GM23338 (cell line): ENCODE measurements at regions not wholly inside any gene's neighbourhood (a gene's known extent, or its start where the extent isn't known, plus 50 kb on each side); places are given as distances from the start of the nearest gene placed in this dataset.

Experiments used
- ATAC-seq: fragments of 200-7000 bp; cut with Tn5 transposase; 3 replicates; pipeline ENCODE4 v1.9.1; 2020
- DNase-seq: peaks from one replicate; pipeline ENCODE4 v3.0.0-alpha.2; 2015; ENCODE audit warnings: low spot score
- H2AFZ ChIP-seq: fragments of 200-600 bp; sonication (generic); 2 replicates; pipeline ENCODE4 v1.8.0; 2016; ENCODE audit warnings: antibody characterized with exemption, mild to moderate bottlenecking, moderate library complexity
- H3F3A ChIP-seq: fragments of 200-600 bp; sonication (generic); replicated peaks from 2 replicates; pipeline ENCODE4 v1.8.0; 2017; ENCODE audit warnings: antibody characterized with exemption, mixed run types, low read depth
- H3K27ac ChIP-seq: fragments of 200-600 bp; sonication (generic); 2 replicates; pipeline ENCODE4 v1.6.1; 2016; ENCODE audit warnings: low read depth
- H3K27me3 ChIP-seq: fragments of 200-600 bp; sonication (generic); 2 replicates; pipeline ENCODE4 v1.8.0; 2016; ENCODE audit warnings: mild to moderate bottlenecking, mixed run types, moderate library complexity; ENCODE audit not compliant: insufficient read depth
- H3K36me3 ChIP-seq: fragments of 200-600 bp; sonication (generic); 2 replicates; pipeline ENCODE4 v1.8.0; 2016; ENCODE audit warnings: mild to moderate bottlenecking; ENCODE audit not compliant: insufficient read depth
- H3K4me1 ChIP-seq: fragments of 200-600 bp; sonication (generic); 2 replicates; pipeline ENCODE4 v1.8.0; 2016; ENCODE audit warnings: mild to moderate bottlenecking, moderate library complexity; ENCODE audit not compliant: insufficient read depth
- H3K4me2 ChIP-seq: fragments of 200-600 bp; sonication (generic); 2 replicates; pipeline ENCODE4 v1.7.1; 2017; ENCODE audit warnings: mixed run types
- H3K4me3 ChIP-seq: fragments of 200-600 bp; sonication (generic); 2 replicates; pipeline ENCODE4 v1.6.1; 2016; ENCODE audit warnings: mixed run types
- H3K79me2 ChIP-seq: fragments of 200-600 bp; sonication (generic); replicated peaks from 2 replicates; pipeline ENCODE4 v1.8.0; 2017; ENCODE audit warnings: mild to moderate bottlenecking; ENCODE audit not compliant: insufficient read depth
- H3K9me2 ChIP-seq: fragments of 200-600 bp; sonication (generic); 2 replicates; pipeline ENCODE4 v1.8.0; 2017; ENCODE audit not compliant: insufficient read depth
- H4K20me1 ChIP-seq: fragments of 200-600 bp; sonication (generic); replicated peaks from 2 replicates; pipeline ENCODE4 v1.8.0; 2017; ENCODE audit warnings: mild to moderate bottlenecking; ENCODE audit not compliant: insufficient read depth
- H3K27ac Mint-ChIP-seq: 2 replicates; pipeline ENCODE4 v1.8.0; 2020; ENCODE audit warnings: inconsistent platforms, mild to moderate bottlenecking, moderate library complexity, mixed read lengths
- H3K27me3 Mint-ChIP-seq: 3 replicates; pipeline ENCODE4 v1.8.0; 2022; ENCODE audit warnings: low read depth, mild to moderate bottlenecking, moderate library complexity, mixed read lengths, inconsistent platforms; ENCODE audit not compliant: insufficient read depth, poor library complexity
- H3K36me3 Mint-ChIP-seq: 3 replicates; pipeline ENCODE4 v1.8.0; 2021; ENCODE audit warnings: low read depth, mild to moderate bottlenecking, inconsistent platforms, moderate library complexity, mixed read lengths
- H3K4me1 Mint-ChIP-seq: 3 replicates; pipeline ENCODE4 v1.8.0; 2020; ENCODE audit warnings: mild to moderate bottlenecking, inconsistent platforms, mixed read lengths
- H3K4me3 Mint-ChIP-seq: 3 replicates; pipeline ENCODE4 v1.8.0; 2021; ENCODE audit warnings: moderate library complexity, mild to moderate bottlenecking, inconsistent platforms, mixed read lengths
- H3K9me3 Mint-ChIP-seq: 3 replicates; pipeline ENCODE4 v1.8.0; 2020; ENCODE audit warnings: moderate library complexity, mild to moderate bottlenecking, inconsistent platforms, mixed read lengths
- CREB1 ChIP-seq: fragments of 250-450 bp; sonication (Bioruptor Pico); IDR thresholded peaks from 2 replicates; pipeline ENCODE4 v1.5.0; 2020; ENCODE audit warnings: low read depth, mild to moderate bottlenecking, moderate library complexity
- EZH2 ChIP-seq: fragments of 200-600 bp; sonication (generic); IDR thresholded peaks from one replicate; pipeline ENCODE4 v1.8.0; 2017; ENCODE audit warnings: antibody characterized with exemption, mild to moderate bottlenecking, low read depth; ENCODE audit not compliant: unreplicated experiment
- EZH2phosphoT487 ChIP-seq: fragments of 200-600 bp; sonication (generic); IDR thresholded peaks from one replicate; pipeline ENCODE4 v1.8.1; 2018; ENCODE audit warnings: antibody characterized with exemption; ENCODE audit not compliant: unreplicated experiment
- JUNB ChIP-seq: IDR thresholded peaks from one replicate; pipeline ENCODE4 v1.6.1; 2016; ENCODE audit warnings: antibody characterized with exemption; ENCODE audit not compliant: unreplicated experiment
- NANOG ChIP-seq: IDR thresholded peaks from 2 replicates; pipeline ENCODE4 v1.6.1; 2016; ENCODE audit warnings: antibody characterized with exemption, borderline replicate concordance
- POLR2AphosphoS5 ChIP-seq: IDR thresholded peaks from 2 replicates; pipeline ENCODE4 v1.6.1; 2016; ENCODE audit warnings: antibody characterized with exemption, low read depth
- STAT1 ChIP-seq: IDR thresholded peaks from one replicate; pipeline ENCODE4 v1.6.1; 2016; ENCODE audit warnings: antibody characterized with exemption; ENCODE audit not compliant: unreplicated experiment
- ZNF114 ChIP-seq: fragments of 250-450 bp; sonication (Bioruptor Pico); IDR thresholded peaks from 2 replicates; pipeline ENCODE4 v1.5.0; 2020; ENCODE audit warnings: mild to moderate bottlenecking, moderate library complexity
- ZNF331 ChIP-seq: fragments of 250-450 bp; sonication (Bioruptor Pico); IDR thresholded peaks from 2 replicates; pipeline ENCODE4 v1.5.0; 2020; ENCODE audit warnings: low read depth, mild to moderate bottlenecking, moderate library complexity
- TF ChIP-seq, protein P1 (sequence below), 2 experiments: fragments of 200-600 bp in 1 of 2; sonication (generic) in 1 of 2; conservative IDR thresholded peaks; 2 replicates each; pipeline versions ENCODE4 v1.5.1 to v1.6.1; 2016 to 2017; ENCODE audit warnings: antibody characterized with exemption in 2 of 2, low read depth in 2 of 2, mild to moderate bottlenecking in 2 of 2, moderate library complexity in 1 of 2
- TF ChIP-seq, protein P2 (sequence below): fragments of 250-450 bp; sonication (Bioruptor Pico); IDR thresholded peaks from 2 replicates; pipeline ENCODE4 v1.5.0; 2020; ENCODE audit warnings: mild to moderate bottlenecking, moderate library complexity
- TF ChIP-seq, protein P3 (sequence below): IDR thresholded peaks from one replicate; pipeline ENCODE4 v1.6.1; 2018; ENCODE audit warnings: antibody characterized with exemption; ENCODE audit not compliant: unreplicated experiment
- TF ChIP-seq, protein P4 (sequence below): IDR thresholded peaks from 2 replicates; pipeline ENCODE4 v1.6.1; 2016; ENCODE audit warnings: antibody characterized with exemption

GRCh38 chr1:69409731-69410456 lies 157.8 kb upstream of the LRRC7 start:
- TF ChIP-seq, protein P1, sequence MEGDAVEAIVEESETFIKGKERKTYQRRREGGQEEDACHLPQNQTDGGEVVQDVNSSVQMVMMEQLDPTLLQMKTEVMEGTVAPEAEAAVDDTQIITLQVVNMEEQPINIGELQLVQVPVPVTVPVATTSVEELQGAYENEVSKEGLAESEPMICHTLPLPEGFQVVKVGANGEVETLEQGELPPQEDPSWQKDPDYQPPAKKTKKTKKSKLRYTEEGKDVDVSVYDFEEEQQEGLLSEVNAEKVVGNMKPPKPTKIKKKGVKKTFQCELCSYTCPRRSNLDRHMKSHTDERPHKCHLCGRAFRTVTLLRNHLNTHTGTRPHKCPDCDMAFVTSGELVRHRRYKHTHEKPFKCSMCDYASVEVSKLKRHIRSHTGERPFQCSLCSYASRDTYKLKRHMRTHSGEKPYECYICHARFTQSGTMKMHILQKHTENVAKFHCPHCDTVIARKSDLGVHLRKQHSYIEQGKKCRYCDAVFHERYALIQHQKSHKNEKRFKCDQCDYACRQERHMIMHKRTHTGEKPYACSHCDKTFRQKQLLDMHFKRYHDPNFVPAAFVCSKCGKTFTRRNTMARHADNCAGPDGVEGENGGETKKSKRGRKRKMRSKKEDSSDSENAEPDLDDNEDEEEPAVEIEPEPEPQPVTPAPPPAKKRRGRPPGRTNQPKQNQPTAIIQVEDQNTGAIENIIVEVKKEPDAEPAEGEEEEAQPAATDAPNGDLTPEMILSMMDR (conservative IDR thresholded peaks at IDR 0.05; ENCODE audit: low read depth in 2 of 2) = no peak
- TF ChIP-seq ZNF331 (CRISPR knock-in tag) (no peak), CREB1 (CRISPR knock-in tag) (no peak), EZH2phosphoT487 (no peak), JUNB (no peak), ZNF114 (CRISPR knock-in tag) (no peak), STAT1 (no peak), POLR2AphosphoS5 (no peak), EZH2 (no peak), NANOG (no peak)
- TF ChIP-seq, protein P2, sequence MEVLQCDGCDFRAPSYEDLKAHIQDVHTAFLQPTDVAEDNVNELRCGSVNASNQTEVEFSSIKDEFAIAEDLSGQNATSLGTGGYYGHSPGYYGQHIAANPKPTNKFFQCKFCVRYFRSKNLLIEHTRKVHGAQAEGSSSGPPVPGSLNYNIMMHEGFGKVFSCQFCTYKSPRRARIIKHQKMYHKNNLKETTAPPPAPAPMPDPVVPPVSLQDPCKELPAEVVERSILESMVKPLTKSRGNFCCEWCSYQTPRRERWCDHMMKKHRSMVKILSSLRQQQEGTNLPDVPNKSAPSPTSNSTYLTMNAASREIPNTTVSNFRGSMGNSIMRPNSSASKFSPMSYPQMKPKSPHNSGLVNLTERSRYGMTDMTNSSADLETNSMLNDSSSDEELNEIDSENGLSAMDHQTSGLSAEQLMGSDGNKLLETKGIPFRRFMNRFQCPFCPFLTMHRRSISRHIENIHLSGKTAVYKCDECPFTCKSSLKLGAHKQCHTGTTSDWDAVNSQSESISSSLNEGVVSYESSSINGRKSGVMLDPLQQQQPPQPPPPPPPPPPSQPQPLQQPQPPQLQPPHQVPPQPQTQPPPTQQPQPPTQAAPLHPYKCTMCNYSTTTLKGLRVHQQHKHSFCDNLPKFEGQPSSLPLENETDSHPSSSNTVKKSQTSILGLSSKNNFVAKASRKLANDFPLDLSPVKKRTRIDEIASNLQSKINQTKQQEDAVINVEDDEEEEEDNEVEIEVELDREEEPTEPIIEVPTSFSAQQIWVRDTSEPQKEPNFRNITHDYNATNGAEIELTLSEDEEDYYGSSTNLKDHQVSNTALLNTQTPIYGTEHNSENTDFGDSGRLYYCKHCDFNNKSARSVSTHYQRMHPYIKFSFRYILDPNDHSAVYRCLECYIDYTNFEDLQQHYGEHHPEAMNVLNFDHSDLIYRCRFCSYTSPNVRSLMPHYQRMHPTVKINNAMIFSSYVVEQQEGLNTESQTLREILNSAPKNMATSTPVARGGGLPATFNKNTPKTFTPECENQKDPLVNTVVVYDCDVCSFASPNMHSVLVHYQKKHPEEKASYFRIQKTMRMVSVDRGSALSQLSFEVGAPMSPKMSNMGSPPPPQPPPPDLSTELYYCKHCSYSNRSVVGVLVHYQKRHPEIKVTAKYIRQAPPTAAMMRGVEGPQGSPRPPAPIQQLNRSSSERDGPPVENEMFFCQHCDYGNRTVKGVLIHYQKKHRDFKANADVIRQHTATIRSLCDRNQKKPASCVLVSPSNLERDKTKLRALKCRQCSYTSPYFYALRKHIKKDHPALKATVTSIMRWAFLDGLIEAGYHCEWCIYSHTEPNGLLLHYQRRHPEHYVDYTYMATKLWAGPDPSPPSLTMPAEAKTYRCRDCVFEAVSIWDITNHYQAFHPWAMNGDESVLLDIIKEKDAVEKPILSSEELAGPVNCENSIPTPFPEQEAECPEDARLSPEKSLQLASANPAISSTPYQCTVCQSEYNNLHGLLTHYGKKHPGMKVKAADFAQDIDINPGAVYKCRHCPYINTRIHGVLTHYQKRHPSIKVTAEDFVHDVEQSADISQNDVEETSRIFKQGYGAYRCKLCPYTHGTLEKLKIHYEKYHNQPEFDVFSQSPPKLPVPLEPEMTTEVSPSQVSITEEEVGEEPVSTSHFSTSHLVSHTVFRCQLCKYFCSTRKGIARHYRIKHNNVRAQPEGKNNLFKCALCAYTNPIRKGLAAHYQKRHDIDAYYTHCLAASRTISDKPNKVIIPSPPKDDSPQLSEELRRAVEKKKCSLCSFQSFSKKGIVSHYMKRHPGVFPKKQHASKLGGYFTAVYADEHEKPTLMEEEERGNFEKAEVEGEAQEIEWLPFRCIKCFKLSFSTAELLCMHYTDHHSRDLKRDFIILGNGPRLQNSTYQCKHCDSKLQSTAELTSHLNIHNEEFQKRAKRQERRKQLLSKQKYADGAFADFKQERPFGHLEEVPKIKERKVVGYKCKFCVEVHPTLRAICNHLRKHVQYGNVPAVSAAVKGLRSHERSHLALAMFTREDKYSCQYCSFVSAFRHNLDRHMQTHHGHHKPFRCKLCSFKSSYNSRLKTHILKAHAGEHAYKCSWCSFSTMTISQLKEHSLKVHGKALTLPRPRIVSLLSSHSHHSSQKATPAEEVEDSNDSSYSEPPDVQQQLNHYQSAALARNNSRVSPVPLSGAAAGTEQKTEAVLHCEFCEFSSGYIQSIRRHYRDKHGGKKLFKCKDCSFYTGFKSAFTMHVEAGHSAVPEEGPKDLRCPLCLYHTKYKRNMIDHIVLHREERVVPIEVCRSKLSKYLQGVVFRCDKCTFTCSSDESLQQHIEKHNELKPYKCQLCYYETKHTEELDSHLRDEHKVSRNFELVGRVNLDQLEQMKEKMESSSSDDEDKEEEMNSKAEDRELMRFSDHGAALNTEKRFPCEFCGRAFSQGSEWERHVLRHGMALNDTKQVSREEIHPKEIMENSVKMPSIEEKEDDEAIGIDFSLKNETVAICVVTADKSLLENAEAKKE (CRISPR knock-in tag) = no peak
- TF ChIP-seq, protein P3, sequence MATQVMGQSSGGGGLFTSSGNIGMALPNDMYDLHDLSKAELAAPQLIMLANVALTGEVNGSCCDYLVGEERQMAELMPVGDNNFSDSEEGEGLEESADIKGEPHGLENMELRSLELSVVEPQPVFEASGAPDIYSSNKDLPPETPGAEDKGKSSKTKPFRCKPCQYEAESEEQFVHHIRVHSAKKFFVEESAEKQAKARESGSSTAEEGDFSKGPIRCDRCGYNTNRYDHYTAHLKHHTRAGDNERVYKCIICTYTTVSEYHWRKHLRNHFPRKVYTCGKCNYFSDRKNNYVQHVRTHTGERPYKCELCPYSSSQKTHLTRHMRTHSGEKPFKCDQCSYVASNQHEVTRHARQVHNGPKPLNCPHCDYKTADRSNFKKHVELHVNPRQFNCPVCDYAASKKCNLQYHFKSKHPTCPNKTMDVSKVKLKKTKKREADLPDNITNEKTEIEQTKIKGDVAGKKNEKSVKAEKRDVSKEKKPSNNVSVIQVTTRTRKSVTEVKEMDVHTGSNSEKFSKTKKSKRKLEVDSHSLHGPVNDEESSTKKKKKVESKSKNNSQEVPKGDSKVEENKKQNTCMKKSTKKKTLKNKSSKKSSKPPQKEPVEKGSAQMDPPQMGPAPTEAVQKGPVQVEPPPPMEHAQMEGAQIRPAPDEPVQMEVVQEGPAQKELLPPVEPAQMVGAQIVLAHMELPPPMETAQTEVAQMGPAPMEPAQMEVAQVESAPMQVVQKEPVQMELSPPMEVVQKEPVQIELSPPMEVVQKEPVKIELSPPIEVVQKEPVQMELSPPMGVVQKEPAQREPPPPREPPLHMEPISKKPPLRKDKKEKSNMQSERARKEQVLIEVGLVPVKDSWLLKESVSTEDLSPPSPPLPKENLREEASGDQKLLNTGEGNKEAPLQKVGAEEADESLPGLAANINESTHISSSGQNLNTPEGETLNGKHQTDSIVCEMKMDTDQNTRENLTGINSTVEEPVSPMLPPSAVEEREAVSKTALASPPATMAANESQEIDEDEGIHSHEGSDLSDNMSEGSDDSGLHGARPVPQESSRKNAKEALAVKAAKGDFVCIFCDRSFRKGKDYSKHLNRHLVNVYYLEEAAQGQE = no peak
- TF ChIP-seq, protein P4, sequence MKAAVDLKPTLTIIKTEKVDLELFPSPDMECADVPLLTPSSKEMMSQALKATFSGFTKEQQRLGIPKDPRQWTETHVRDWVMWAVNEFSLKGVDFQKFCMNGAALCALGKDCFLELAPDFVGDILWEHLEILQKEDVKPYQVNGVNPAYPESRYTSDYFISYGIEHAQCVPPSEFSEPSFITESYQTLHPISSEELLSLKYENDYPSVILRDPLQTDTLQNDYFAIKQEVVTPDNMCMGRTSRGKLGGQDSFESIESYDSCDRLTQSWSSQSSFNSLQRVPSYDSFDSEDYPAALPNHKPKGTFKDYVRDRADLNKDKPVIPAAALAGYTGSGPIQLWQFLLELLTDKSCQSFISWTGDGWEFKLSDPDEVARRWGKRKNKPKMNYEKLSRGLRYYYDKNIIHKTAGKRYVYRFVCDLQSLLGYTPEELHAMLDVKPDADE = no peak
- Mint-ChIP-seq H3K4me1 (no peaks in the 10 kb centered on the region), H3K9me3 (peaks cover 3% of the 10 kb centered on the region; the same call in 1 of the 3 replicates), H3K27me3 (no peaks in the 10 kb centered on the region), H3K4me3 (no peak overlapping the region), H3K36me3 (no peaks in the 10 kb centered on the region; the same call in 2 of the 3 replicates), H3K27ac (no peak overlapping the region)
- Histone ChIP-seq H3K4me3 (no peak overlapping the region), H3K27me3 (no peaks in the 10 kb centered on the region), H3K9me2 (peaks cover 18% of the 10 kb centered on the region), H3K27ac (no peak overlapping the region), H4K20me1 (no peaks in the 10 kb centered on the region), H3K36me3 (no peaks in the 10 kb centered on the region), H3F3A (no peaks in the 10 kb centered on the region), H3K4me1 (no peaks in the 10 kb centered on the region), H3K79me2 (no peaks in the 10 kb centered on the region), H3K4me2 (no peak overlapping the region), H2AFZ (no peak overlapping the region)
- DNase-seq = no peak
- no peak for ATAC-seq
